Heart left ventricle (tissue), 16 donors: ENCODE measurements at regions not wholly inside any gene's neighbourhood (a gene's known extent, or its start where the extent isn't known, plus 50 kb on each side); places are given as distances from the start of the nearest gene placed in this dataset.
A peak's percentile ranks its signal among the peaks of the same experiment; 100 is the strongest.

Experiments used
- ATAC-seq, 4 donors: fragments of 200-7000 bp; cut with Tn5 transposase; one replicate each; pipeline ENCODE4 v1.9.1; 2020 to 2022; ENCODE audit warnings: moderate library complexity in 4 of 4, mild to moderate bottlenecking in 3 of 4, moderate number of reproducible peaks in 1 of 4
- DNase-seq, 5 donors: peaks; one replicate each; pipeline ENCODE4 v3.0.0-alpha.2; 2020
- H3K27ac ChIP-seq, 12 donors: fragments of 200-600 bp; sonication (generic) in 4 of 12; one replicate each; pipeline versions ENCODE4 v1.5.0 to v1.8.0; 2016 to 2022; ENCODE audit warnings: mild to moderate bottlenecking in 2 of 12
- H3K27me3 ChIP-seq, 9 donors: fragments of 200-600 bp; sonication (generic) in 2 of 9; one replicate each; pipeline versions ENCODE4 v1.5.1 to v1.8.0; 2016 to 2022; ENCODE audit warnings: mild to moderate bottlenecking in 3 of 9
- H3K36me3 ChIP-seq, 9 donors: fragments of 200-600 bp; sonication (generic) in 2 of 9; one replicate each; pipeline versions ENCODE4 v1.5.0 to v1.8.0; 2018 to 2022; ENCODE audit warnings: mild to moderate bottlenecking in 2 of 9
- H3K4me1 ChIP-seq, 12 donors: fragments of 200-600 bp; sonication (generic) in 4 of 12; one replicate each; pipeline versions ENCODE4 v1.5.0 to v1.8.0; 2016 to 2022; ENCODE audit warnings: mild to moderate bottlenecking in 3 of 12
- H3K4me3 ChIP-seq, 12 donors: fragments of 200-600 bp; sonication (generic) in 4 of 12; one replicate each; pipeline versions ENCODE4 v1.5.0 to v1.8.0; 2017 to 2022; ENCODE audit warnings: mild to moderate bottlenecking in 9 of 12, moderate library complexity in 4 of 12
- H3K9me3 ChIP-seq, 12 donors: fragments of 200-600 bp; sonication (generic) in 4 of 12; one replicate each; pipeline versions ENCODE4 v1.5.0 to v1.8.0; 2016 to 2022; ENCODE audit warnings: mild to moderate bottlenecking in 1 of 12
- POLR2A ChIP-seq, 2 donors: fragments of 450-650 bp; IDR thresholded peaks; one replicate each; pipeline ENCODE4 v1.6.1; 2017; ENCODE audit warnings: antibody characterized with exemption in 2 of 2, mild to moderate bottlenecking in 2 of 2, moderate library complexity in 2 of 2
- WGBS, 4 donors: extraction: QIAGEN DNeasy Blood & Tissue Kit in 2 of 4; methylation state at CpG; one replicate each; pipeline versions ENCODE4 v1.1.5 to v1.1.7; 2013 to 2018; 5-methylcytosine and 5-hydroxymethylcytosine counted together
- intact Hi-C, 10 donors: fragments of 100-400 bp; cut with DNase I; formaldehyde crosslinking; loops; one replicate each; pipeline versions ENCODE4 v1.11.1 to v1.14.2; 2022
- TF ChIP-seq, protein P1 (sequence below), 12 donors: fragments of 200-600 bp; sonication (generic) in 4 of 12; IDR thresholded peaks; one replicate each; pipeline versions ENCODE4 v1.5.0 to v1.8.0; 2018 to 2022; ENCODE audit warnings: antibody characterized with exemption in 12 of 12, mild to moderate bottlenecking in 5 of 12
- donor health status: ischemic (EF 13 %, LVEDD 7.1; RV severe dilation, severe dysfunction).
- donor health status: healthy with polysubstance abuse.
- donor health status: DM: no; HTN: yes; CAD: no.
- donor health status: DM: no; HTN: no; CAD: no.
- donor health status: ischemic (EF 25% LVEDD 6.9; RV normal size, moderate dysfunction).
- donor health status: ischemic (EF 25% LVEDD 5.7; RV mildly dilated, moderate dysfunction).
- donor health status: healthy.
- donor health status: DM: yes; HTN: yes; CAD: no.
- donor health status: ischemic (EF 35%, LVEDD 5.7; RV mildly dilated, moderate dysfunction).
- donor health status: nonischemic (EF 11% LVEDD 7.7; RV severe dilation, severe dysfunction).
- donor health status: DM: yes; HTN: yes; CAD: no.
- donor health status: PGD.
- donor health status: ischemic (EF 29% LVEDD 5.4; RV normal size, mild dysfunction).
- donor health status: nonischemic (EF 23%, LVEDD 6.1; RV moderate dilation, normal function).

DNA sequence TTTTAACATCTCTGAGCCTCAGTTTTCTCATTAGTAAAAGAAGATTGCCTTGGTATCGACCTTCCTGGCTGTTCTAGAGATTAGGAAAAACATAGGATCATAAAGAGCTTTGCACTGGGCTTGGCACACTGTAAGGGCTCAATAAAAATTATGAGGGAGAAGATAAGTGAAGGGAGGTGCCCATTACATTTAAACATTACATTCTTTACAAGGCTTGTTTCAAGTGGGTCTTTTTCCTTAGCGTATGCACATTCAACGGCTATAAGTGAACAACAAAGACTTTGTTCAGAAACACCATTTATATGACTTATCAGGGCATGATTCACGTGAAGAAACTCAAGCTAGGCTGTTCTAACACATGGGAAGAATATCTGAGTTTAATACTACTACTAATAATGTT is 351.9 kb upstream of the NPVF start:
- ATAC-seq: no peak
- no peak for DNase-seq
- Histone ChIP-seq H3K9me3 (no peaks in the 10 kb centered on the region), H3K27me3 (peaks cover 0 to 4% (median 0%) of the 10 kb centered on the region in 9 donors), H3K4me3 (no peak overlapping the region), H3K27ac (no peak overlapping the region), H3K4me1 (peaks cover 0 to 10% (median 0%) of the 10 kb centered on the region in 12 donors), H3K36me3 (no peaks in the 10 kb centered on the region)
- TF ChIP-seq POLR2A (IDR thresholded peaks at IDR 0.05): no peak
- TF ChIP-seq, protein P1, sequence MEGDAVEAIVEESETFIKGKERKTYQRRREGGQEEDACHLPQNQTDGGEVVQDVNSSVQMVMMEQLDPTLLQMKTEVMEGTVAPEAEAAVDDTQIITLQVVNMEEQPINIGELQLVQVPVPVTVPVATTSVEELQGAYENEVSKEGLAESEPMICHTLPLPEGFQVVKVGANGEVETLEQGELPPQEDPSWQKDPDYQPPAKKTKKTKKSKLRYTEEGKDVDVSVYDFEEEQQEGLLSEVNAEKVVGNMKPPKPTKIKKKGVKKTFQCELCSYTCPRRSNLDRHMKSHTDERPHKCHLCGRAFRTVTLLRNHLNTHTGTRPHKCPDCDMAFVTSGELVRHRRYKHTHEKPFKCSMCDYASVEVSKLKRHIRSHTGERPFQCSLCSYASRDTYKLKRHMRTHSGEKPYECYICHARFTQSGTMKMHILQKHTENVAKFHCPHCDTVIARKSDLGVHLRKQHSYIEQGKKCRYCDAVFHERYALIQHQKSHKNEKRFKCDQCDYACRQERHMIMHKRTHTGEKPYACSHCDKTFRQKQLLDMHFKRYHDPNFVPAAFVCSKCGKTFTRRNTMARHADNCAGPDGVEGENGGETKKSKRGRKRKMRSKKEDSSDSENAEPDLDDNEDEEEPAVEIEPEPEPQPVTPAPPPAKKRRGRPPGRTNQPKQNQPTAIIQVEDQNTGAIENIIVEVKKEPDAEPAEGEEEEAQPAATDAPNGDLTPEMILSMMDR (IDR thresholded peaks at IDR 0.05): no peak
- 69 to 72% (median 71%) methylated on average over 4 of the region's 4 CpGs for WGBS, 4 donors
- intact Hi-C loops: no loop called here

DNA sequence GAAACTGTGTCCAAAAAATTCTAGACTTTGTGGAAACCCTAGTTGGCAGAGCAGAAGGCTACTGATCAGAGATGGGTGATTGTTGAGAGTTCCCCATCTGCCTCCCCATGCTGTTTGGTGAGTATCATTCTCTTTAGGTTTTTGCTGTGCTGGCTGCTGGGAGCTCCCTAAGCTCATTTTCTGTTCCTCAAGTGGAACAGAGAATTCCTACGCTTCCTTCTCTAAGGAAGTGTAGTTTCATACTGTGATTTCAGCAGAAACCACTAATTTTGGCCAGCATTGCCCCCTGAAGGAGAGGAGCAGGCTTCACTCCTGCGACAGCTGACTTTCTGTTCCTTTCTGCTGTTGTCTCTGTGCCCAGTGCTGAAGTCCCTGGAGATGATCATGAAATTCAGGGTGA is 355.3 kb upstream of the NPVF start:
- Histone ChIP-seq H3K36me3 (no peaks in the 10 kb centered on the region), H3K9me3 (no peaks in the 10 kb centered on the region), H3K4me3 (no peak overlapping the region), H3K27ac (no peak overlapping the region), H3K27me3 (peaks cover 0 to 4% (median 0%) of the 10 kb centered on the region in 9 donors), H3K4me1 (peaks cover 0 to 7% (median 0%) of the 10 kb centered on the region in 12 donors)
- 82 to 91% (median 86%) methylated on average over 2 of the region's 2 CpGs for WGBS, 4 donors
- intact Hi-C loops: no loop called here
- TF ChIP-seq, protein P1 (IDR thresholded peaks at IDR 0.05): no peak
- TF ChIP-seq POLR2A (IDR thresholded peaks at IDR 0.05): no peak
- peak in 3 of 4 donors; percentile 16 to 64 (median 39) for ATAC-seq
- no peak for DNase-seq

DNA sequence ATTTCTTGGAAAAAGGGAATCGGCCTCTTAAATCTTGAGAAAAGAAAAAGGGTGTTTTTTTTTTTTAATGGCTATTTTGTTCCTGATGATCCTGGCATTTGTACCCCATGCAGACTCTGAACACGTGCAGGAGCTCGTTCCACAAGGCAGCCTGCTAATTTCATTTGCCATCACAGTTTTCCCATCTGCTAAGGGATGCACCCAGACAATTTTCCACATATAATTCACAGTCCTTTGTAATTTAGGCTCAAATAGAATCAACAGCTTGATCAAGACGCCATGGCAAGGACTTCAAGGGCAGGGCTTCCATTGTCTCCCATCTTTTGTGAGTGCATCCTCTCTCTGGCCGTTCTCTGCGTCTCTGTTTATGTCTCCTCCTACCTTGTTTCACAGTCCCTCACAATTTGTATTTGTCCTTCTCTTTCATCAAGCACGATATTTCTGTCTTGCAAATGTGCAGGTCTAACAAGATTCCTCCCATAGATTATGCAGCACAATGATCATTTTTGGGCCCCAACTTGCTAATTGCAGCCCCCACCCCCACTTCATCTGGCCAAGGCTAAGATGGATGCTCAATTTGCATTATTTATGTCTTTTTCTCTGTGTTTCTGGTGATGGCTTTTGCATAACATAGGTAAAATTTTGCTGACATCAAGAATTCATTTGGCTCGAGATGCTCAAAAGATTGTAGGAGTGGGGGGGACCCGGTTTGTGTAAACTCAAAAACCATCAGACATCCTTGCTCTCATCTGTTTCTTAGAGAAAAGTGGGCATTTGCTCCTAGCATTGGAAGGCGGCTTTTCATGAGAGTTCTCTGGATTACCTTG is 356.0 kb upstream of the NPVF start:
- Histone ChIP-seq H3K36me3 (no peaks in the 10 kb centered on the region), H3K27ac (no peak overlapping the region), H3K27me3 (peaks cover 0 to 4% (median 0%) of the 10 kb centered on the region in 9 donors), H3K4me1 (peaks cover 0 to 3% (median 0%) of the 10 kb centered on the region in 12 donors), H3K9me3 (no peaks in the 10 kb centered on the region), H3K4me3 (no peak overlapping the region)
- TF ChIP-seq, protein P1 (IDR thresholded peaks at IDR 0.05): no peak
- no peak for TF ChIP-seq POLR2A (IDR thresholded peaks at IDR 0.05)
- intact Hi-C loops: no loop called here
- ATAC-seq (no peak), DNase-seq (no peak)
- 73 to 82% (median 79%) methylated on average over 10 of the region's 10 CpGs for WGBS, 4 donors

DNA sequence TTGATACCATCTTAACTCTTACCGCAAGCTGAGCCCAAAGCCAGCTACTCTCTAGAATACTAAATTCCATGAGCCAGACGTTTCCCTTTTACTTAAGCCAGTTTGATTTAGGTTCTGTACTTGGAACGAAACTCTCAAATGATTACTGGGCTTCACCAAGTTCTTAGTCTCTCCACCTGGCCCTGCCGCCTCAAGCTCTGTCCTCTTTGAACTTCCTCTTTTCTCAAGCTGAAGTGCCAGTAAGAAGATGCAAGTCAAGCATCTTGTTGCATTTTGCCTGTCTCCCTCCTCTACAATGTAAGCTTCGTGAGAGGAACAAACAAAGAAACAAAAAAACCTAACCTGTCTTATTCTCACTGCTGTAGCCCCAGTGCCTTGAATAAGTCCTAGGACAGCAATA is 358.2 kb upstream of the NPVF start:
- Histone ChIP-seq H3K9me3 (no peaks in the 10 kb centered on the region), H3K27ac (no peak overlapping the region), H3K36me3 (no peaks in the 10 kb centered on the region), H3K27me3 (no peaks in the 10 kb centered on the region), H3K4me3 (no peak overlapping the region), H3K4me1 (peaks cover 0 to 3% (median 0%) of the 10 kb centered on the region in 12 donors)
- ATAC-seq (no peak), DNase-seq (no peak)
- intact Hi-C loops: no loop called here
- TF ChIP-seq, protein P1 (IDR thresholded peaks at IDR 0.05): no peak
- TF ChIP-seq POLR2A (IDR thresholded peaks at IDR 0.05): no peak
- WGBS, 4 donors: 72 to 88% (median 78%) methylated on average over 5 of the region's 5 CpGs
